Cardiac muscle cell (in vitro differentiated cells and primary cell): ENCODE measurements at regions not wholly inside any gene's neighbourhood (a gene's known extent, or its start where the extent isn't known, plus 50 kb on each side); places are given as distances from the start of the nearest gene placed in this dataset.

ENCODE experiments used
- DNase-seq, 2 donors: peaks; one replicate each; pipeline versions ENCODE4 v3.0.0 to v3.0.0-alpha.2; 2010 to 2017; ENCODE audit warnings: low read depth in 1 of 2, low spot score in 1 of 2
- H3K27ac ChIP-seq: fragments of 200-600 bp; sonication (generic); 2 replicates; pipeline ENCODE4 v1.5.1; 2016
- H3K27me3 ChIP-seq: fragments of 200-600 bp; sonication (generic); 2 replicates; pipeline ENCODE4 v1.6.0; 2016; ENCODE audit warnings: control low read depth
- H3K36me3 ChIP-seq: fragments of 200-600 bp; sonication (generic); 2 replicates; pipeline ENCODE4 v1.5.1; 2016; ENCODE audit warnings: control low read depth
- H3K4me1 ChIP-seq: fragments of 200-600 bp; sonication (generic); 2 replicates; pipeline ENCODE4 v1.8.1; 2017; ENCODE audit warnings: low read depth, mild to moderate bottlenecking, mixed run types
- H3K4me3 ChIP-seq: fragments of 200-600 bp; sonication (generic); 2 replicates; pipeline ENCODE4 v1.5.1; 2016; ENCODE audit warnings: mild to moderate bottlenecking
- H3K9me3 ChIP-seq: fragments of 200-600 bp; sonication (generic); 2 replicates; pipeline ENCODE4 v1.5.1; 2017; ENCODE audit warnings: low read depth, mild to moderate bottlenecking, control low read depth
- TF ChIP-seq, protein P1 (sequence below): IDR thresholded peaks from 2 replicates; pipeline ENCODE4 v1.5.1; 2012; ENCODE audit warnings: low read depth, mild to moderate bottlenecking, low read length

DNA sequence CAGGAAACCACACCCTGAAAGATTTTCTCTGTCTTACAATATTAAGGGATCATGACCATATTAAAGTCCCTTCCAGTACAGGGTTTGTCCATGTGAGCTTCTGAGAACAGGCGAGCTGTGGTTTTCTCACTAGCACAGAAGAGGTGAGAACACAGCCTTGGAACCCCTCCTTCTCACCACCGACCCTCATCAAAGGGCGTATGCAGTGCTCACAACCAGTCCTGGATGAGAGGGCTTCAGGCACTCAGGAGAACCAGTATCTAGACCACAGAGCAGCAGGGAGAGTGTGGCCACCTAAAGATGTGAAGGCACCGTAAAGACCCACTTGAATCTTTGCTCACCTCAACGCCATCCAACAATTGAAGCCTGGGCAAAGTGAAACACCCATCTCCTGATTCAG is 397.0 kb downstream of the ETS1 start:
- H3K36me3 ChIP-seq: no peaks in the 10 kb centered on the region
- H3K4me3 ChIP-seq: no peak overlapping the region
- H3K4me1 ChIP-seq: no peaks in the 10 kb centered on the region
- TF ChIP-seq, protein P1, sequence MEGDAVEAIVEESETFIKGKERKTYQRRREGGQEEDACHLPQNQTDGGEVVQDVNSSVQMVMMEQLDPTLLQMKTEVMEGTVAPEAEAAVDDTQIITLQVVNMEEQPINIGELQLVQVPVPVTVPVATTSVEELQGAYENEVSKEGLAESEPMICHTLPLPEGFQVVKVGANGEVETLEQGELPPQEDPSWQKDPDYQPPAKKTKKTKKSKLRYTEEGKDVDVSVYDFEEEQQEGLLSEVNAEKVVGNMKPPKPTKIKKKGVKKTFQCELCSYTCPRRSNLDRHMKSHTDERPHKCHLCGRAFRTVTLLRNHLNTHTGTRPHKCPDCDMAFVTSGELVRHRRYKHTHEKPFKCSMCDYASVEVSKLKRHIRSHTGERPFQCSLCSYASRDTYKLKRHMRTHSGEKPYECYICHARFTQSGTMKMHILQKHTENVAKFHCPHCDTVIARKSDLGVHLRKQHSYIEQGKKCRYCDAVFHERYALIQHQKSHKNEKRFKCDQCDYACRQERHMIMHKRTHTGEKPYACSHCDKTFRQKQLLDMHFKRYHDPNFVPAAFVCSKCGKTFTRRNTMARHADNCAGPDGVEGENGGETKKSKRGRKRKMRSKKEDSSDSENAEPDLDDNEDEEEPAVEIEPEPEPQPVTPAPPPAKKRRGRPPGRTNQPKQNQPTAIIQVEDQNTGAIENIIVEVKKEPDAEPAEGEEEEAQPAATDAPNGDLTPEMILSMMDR: no peak
- no peak for DNase-seq
- no peaks in the 10 kb centered on the region for H3K9me3 ChIP-seq
- no peak overlapping the region for H3K27ac ChIP-seq
- H3K27me3 ChIP-seq: no peaks in the 10 kb centered on the region

DNA sequence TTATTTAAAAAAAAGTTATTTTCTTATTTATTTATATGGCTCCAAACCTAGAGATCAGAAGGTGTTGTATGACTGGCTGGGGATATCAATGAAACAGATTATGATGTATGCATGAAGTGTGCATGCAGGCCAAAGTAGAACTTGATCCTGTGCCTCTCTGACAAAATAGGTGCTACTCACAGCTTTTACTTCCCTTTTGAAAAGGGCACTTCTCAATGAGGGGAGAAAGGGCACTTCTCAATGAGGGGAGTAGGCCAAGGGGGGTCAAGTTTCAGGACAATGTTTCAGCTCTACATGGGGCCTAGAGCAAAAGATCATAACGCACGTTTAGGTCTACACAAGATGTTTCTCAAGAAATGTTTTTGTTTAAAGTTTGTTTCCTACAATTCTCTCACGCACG is 397.5 kb downstream of the ETS1 start:
- Histone ChIP-seq H3K9me3 (no peaks in the 10 kb centered on the region), H3K4me1 (no peaks in the 10 kb centered on the region), H3K27me3 (no peaks in the 10 kb centered on the region), H3K4me3 (no peak overlapping the region), H3K27ac (no peak overlapping the region), H3K36me3 (no peaks in the 10 kb centered on the region)
- TF ChIP-seq, protein P1: no peak
- no peak for DNase-seq

DNA sequence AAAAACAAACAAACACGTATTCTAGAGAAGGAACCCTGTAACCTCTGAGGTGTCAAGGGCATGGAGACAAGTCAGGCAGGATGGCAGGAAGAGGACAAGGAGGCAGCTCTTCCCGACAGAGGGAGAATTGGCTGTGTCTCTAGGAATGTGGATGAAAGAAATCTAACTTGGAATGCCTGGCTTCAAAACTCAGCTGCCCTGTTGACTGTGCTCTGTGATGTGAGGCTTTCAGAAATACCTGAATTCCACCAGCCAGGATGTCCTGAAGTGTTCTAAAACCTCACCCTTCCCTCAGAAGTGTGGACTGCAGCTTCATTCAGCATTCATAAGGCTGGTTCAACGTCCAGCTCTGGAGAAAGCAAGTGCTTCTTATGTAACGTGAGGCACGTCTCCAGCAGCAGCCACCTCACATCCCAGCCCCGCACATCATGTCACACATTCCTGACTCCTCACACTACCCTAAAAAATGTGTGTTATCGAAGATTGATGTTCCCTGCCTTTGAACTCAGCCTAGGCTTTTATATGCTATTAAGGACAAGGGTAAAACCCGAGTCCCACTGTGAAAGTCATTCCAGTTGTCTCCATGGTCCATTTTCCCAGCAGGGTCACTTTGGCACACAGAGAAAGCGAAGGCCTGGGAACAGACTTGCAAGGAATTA is 398.9 kb downstream of the ETS1 start:
- H3K36me3 ChIP-seq: no peaks in the 10 kb centered on the region
- no peaks in the 10 kb centered on the region for H3K9me3 ChIP-seq
- H3K4me3 ChIP-seq: no peak overlapping the region
- no peaks in the 10 kb centered on the region for H3K27me3 ChIP-seq
- H3K27ac ChIP-seq: no peak overlapping the region
- TF ChIP-seq, protein P1: no peak
- DNase-seq: no peak
- no peaks in the 10 kb centered on the region for H3K4me1 ChIP-seq

DNA sequence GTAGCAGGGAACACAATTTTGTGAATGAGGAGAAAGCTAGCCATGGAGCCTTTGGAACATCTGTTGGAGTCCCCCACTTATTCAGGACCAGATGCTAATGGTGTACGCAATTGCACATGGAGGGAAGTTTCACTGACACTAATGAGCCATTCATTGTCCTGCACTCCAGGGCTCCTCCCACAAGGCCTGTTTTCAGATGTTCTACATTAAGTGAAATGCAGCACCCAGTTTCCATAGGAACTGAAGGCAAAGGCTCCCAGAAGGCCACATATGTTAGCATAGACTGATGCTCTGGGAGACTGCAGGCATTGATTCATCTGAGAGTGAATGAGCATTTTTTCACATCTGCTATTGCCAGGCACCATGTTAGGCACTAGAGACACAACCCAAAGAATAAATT is 399.5 kb downstream of the ETS1 start:
- no peaks in the 10 kb centered on the region for H3K36me3 ChIP-seq
- no peaks in the 10 kb centered on the region for H3K9me3 ChIP-seq
- no peak overlapping the region for H3K27ac ChIP-seq
- DNase-seq: no peak
- TF ChIP-seq, protein P1: no peak
- H3K4me3 ChIP-seq: no peak overlapping the region
- no peaks in the 10 kb centered on the region for H3K27me3 ChIP-seq
- no peaks in the 10 kb centered on the region for H3K4me1 ChIP-seq

DNA sequence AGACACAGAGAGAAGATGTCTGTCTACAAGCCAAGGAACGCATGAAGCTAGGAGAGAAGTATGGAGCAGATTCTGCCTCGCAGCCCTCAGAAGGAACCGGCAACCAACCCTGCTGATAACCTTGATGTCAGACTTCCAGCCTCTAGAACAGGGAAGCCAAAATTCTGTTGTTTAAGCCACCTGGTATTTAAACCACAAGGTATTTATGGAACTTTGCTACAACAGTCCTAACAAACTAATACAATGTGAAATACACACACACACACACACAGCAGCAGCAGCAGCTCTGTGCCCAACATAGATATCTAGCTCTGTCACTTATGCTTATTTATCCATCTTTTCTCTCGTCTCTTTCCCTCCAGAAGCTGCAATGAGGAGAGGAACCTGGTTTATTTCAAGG is 400.0 kb downstream of the ETS1 start:
- no peak for DNase-seq
- Histone ChIP-seq H3K36me3 (no peaks in the 10 kb centered on the region), H3K4me1 (no peaks in the 10 kb centered on the region), H3K9me3 (no peaks in the 10 kb centered on the region), H3K27ac (no peak overlapping the region), H3K4me3 (no peak overlapping the region), H3K27me3 (no peaks in the 10 kb centered on the region)
- TF ChIP-seq, protein P1: no peak
